ENCODE measurements at regions not wholly inside any gene's neighbourhood (a gene's known extent, or its start where the extent isn't known, plus 50 kb on each side); places are given as distances from the start of the nearest gene placed in this dataset.

- no peak for TF ChIP-seq POLR2AphosphoS5 (IDR thresholded peaks at IDR 0.05; ENCODE audit: low read depth, low read length)
- TF ChIP-seq REST (IDR thresholded peaks at IDR 0.05; ENCODE audit: insufficient read depth in 1 of 2, low read depth in 2 of 2, low read length in 1 of 2) = no peak
- no peak for TF ChIP-seq SIN3A (IDR thresholded peaks at IDR 0.05; ENCODE audit: borderline replicate concordance, insufficient read depth, low read depth, low read length)
- TF ChIP-seq, protein P1, sequence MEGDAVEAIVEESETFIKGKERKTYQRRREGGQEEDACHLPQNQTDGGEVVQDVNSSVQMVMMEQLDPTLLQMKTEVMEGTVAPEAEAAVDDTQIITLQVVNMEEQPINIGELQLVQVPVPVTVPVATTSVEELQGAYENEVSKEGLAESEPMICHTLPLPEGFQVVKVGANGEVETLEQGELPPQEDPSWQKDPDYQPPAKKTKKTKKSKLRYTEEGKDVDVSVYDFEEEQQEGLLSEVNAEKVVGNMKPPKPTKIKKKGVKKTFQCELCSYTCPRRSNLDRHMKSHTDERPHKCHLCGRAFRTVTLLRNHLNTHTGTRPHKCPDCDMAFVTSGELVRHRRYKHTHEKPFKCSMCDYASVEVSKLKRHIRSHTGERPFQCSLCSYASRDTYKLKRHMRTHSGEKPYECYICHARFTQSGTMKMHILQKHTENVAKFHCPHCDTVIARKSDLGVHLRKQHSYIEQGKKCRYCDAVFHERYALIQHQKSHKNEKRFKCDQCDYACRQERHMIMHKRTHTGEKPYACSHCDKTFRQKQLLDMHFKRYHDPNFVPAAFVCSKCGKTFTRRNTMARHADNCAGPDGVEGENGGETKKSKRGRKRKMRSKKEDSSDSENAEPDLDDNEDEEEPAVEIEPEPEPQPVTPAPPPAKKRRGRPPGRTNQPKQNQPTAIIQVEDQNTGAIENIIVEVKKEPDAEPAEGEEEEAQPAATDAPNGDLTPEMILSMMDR (IDR thresholded peaks at IDR 0.05) = no peak
- TF ChIP-seq TCF7L2 (IDR thresholded peaks at IDR 0.05; ENCODE audit: low read depth, low read length) = no peak
- no peak for DNase-seq (ENCODE audit: low read depth, low spot score)
- no peaks in the 10 kb centered on the region for H3K9me3 ChIP-seq (ENCODE audit: control insufficient read depth, insufficient read depth, low read depth, low read length)
- ChIA-PET POLR2A (no interaction called here), CTCF (no interaction called here)
- no peaks in the 10 kb centered on the region for H3K36me3 ChIP-seq (ENCODE audit: control insufficient read depth, insufficient read depth, low read length)
- no peaks in the 10 kb centered on the region for H3K4me1 ChIP-seq (ENCODE audit: control insufficient read depth, insufficient read depth, low read length)
- no peaks in the 10 kb centered on the region for H3K27me3 ChIP-seq (ENCODE audit: control insufficient read depth, insufficient read depth, low read length)
- H3K27ac ChIP-seq (ENCODE audit: low read length) = no peak overlapping the region
- H3K4me3 ChIP-seq (ENCODE audit: low read depth in 2 of 2, low read length in 2 of 2) = no peak overlapping the region
- no TSS peak for BruUV-seq (replicated peaks)
- intact Hi-C loops (cut with micrococcal nuclease; ENCODE audit: unreplicated experiment) (loop anchor here (5.0 to 10.0 kb wide), 2 partner anchors 1299 to 1532 kb away; no protein-coding TSS in a partner anchor), in situ Hi-C loops (cut with HindIII; ENCODE audit: low pct_unique_long_range_greater_than_20kb, low sequenced_read_pairs) (no loop called here)
- ATAC-seq = no peak
Measured at GRCh38 chr11:79705648-79706047, 264.8 kb upstream of the TENM4 start.

- in situ Hi-C loops (cut with HindIII; ENCODE audit: low pct_unique_long_range_greater_than_20kb, low sequenced_read_pairs) = no loop called here
- no peaks in the 10 kb centered on the region for H3K27me3 ChIP-seq (ENCODE audit: control insufficient read depth, insufficient read depth, low read length)
- CTCF ChIA-PET = no interaction called here
- no peaks in the 10 kb centered on the region for H3K9me3 ChIP-seq (ENCODE audit: control insufficient read depth, insufficient read depth, low read depth, low read length)
- intact Hi-C loops (cut with micrococcal nuclease; ENCODE audit: unreplicated experiment) = loop anchor here (10.0 kb wide), 1 partner anchor 1302 kb away; no protein-coding TSS in a partner anchor
- ATAC-seq (no peak), DNase-seq (ENCODE audit: low read depth, low spot score) (no peak)
- no peaks in the 10 kb centered on the region for H3K4me1 ChIP-seq (ENCODE audit: control insufficient read depth, insufficient read depth, low read length)
- TF ChIP-seq TCF7L2 (IDR thresholded peaks at IDR 0.05; ENCODE audit: low read depth, low read length) (no peak), POLR2AphosphoS5 (IDR thresholded peaks at IDR 0.05; ENCODE audit: low read depth, low read length) (no peak), SIN3A (IDR thresholded peaks at IDR 0.05; ENCODE audit: borderline replicate concordance, insufficient read depth, low read depth, low read length) (no peak), REST (IDR thresholded peaks at IDR 0.05; ENCODE audit: insufficient read depth in 1 of 2, low read depth in 2 of 2, low read length in 1 of 2) (no peak)
- TF ChIP-seq, protein P1 (IDR thresholded peaks at IDR 0.05) = no peak
- H3K27ac ChIP-seq (ENCODE audit: low read length) = no peak overlapping the region
- H3K4me3 ChIP-seq (ENCODE audit: low read depth in 2 of 2, low read length in 2 of 2) = no peak overlapping the region
- BruUV-seq (replicated peaks) = no TSS peak
- no peaks in the 10 kb centered on the region for H3K36me3 ChIP-seq (ENCODE audit: control insufficient read depth, insufficient read depth, low read length)
- POLR2A ChIA-PET = no interaction called here
Measured at GRCh38 chr11:79702303-79702702, 261.5 kb upstream of the TENM4 start.

Measured in Panc1 (cell line).